ENCODE measurements at regions not wholly inside any gene's neighbourhood (a gene's known extent, or its start where the extent isn't known, plus 50 kb on each side); places are given as distances from the start of the nearest gene placed in this dataset.
A peak's percentile ranks its signal among the peaks of the same experiment; 100 is the strongest.

- DNase-seq = no peak
These were observed 94.5 kb upstream of the CACNA1A start for GRCh38 chr19:13600802-13601201.

DNA sequence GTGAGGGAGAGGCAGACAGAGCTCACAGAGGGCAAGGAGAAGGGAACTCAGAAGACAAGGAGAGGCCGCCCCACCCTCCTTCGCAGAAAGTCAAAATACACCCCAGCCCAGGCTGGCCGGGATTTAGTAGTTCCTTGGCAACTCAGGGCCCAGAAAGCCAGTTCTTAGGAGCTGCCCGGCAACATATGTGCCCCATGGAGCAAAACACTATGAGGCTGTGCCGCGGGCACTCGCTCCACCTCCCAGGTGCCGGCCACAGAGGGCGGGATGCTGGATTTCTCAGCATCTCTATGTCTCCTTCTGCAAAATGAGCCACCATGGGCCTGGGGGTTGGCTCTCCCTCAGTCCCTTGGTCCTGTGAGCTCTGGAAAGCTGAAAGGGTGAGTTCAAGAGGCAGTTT is 93.8 kb upstream of the CACNA1A start:
- DNase-seq = no peak

- no peak for DNase-seq
These were observed 93.4 kb upstream of the CACNA1A start for GRCh38 chr19:13599681-13600080.

GRCh38 chr19:13598098-13598497 is 91.8 kb upstream of the CACNA1A start:
- DNase-seq = no peak

- peak; percentile 30 for DNase-seq
These were observed 91.4 kb upstream of the CACNA1A start for GRCh38 chr19:13597640-13598039.

GRCh38 chr19:13588957-13589833 is 82.9 kb upstream of the CACNA1A start:
- no peak for DNase-seq

GRCh38 chr19:13585512-13585911 is 79.2 kb upstream of the CACNA1A start:
- no peak for DNase-seq

- no peak for DNase-seq
These were observed 77.5 kb upstream of the CACNA1A start for GRCh38 chr19:13583753-13584152.

DNA sequence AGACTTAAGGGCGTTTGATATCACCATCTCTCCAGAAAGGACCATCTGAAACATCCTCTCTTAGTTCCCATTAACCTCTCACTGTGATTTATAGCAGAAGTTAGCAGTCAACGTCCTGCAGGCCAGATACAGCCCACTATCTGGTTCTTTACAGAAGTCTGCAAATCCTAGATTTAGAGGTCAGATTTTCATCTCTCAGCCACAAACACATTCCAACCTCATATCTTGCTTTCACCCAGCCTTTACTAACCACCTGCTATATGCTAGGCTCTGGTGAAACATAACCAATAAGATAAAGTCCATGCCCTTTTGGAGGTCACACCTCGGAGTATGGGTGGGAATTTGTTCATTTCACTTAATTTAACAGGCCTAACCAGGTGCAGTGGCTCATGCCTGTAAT is 76.8 kb upstream of the CACNA1A start:
- no peak for DNase-seq

DNA sequence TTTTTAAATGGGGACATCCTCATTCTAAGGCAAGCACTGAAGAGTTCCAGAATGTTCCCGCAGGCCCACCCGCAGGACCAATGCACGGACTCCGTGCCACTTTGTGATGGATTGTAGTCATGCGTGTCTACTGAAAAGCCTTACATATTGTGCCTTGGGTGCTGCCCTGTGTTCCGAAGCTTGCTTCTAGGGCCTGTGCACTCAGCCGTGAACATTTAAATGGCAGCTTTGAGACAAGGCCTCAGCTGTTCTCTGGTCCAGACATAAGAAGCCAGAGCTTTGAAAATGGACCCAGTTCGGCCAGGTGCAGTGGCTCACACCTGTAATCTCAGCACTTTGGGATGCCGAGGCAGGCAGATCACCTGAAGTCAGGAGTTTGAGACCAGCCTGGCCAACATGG is 75.3 kb upstream of the CACNA1A start:
- no peak for DNase-seq

DNA sequence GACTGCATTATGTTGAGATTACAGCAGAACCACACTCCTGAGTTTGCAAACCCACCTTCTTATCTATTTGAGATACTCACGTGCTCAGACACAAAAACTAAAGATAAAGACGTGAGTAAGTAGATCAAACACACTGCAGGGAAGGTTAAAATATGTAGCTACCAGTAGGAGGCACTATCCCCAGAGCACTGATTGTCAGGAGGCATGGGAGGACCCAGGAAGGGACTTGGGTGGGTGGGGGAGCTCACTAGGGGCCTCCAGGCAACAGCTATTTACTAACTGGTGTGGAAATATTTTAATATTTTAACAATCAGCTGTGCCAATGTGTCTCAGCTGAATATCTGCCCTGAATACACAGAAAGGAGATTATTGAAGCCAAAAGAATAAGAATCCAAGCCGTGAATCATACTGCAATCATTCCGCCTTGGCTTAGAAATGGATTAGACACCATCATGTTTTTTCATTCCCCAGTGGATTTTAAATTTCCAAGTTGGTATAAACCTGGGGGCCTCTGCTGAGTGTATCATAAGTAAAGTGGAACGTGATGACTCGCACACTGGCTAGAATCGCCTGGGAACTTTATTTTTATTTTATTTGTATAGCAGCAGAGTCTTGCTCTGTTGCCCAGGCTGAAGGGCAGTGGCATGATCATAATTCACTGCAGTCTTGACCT is 73.2 kb upstream of the CACNA1A start:
- DNase-seq = no peak

DNA sequence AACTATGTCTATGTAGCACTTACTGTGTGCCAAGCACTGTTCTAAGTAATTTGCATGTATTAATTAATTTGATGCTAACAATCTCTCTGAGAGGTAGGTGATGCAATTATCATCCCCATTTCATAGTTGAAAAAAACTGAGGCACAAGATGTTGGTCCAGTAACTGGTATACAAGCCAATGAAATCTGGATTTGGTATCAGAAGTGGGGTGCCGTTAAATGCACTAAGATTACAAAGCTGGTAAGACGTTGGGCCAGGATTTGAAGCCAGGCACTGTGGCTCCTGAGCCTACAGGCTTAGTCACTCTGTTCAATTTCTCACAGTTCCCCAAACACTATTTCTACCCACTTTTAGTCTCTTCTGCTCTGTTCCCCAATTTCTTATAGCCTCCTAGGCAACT is 70.4 kb upstream of the CACNA1A start:
- no peak for DNase-seq

GRCh38 chr19:13574933-13575332 is 68.7 kb upstream of the CACNA1A start:
- DNase-seq = no peak

- DNase-seq = no peak
These were observed 66.9 kb upstream of the CACNA1A start for GRCh38 chr19:13573056-13573667.

GRCh38 chr19:13561461-13561860 is 55.2 kb upstream of the CACNA1A start:
- no peak for DNase-seq

GRCh38 chr19:13557756-13558398 is 51.6 kb upstream of the CACNA1A start:
- DNase-seq = no peak

GRCh38 chr19:13556552-13556951 is 50.3 kb upstream of the CACNA1A start:
- no peak for DNase-seq
